HepG2 (cell line): ENCODE measurements at regions not wholly inside any gene's neighbourhood (a gene's known extent, or its start where the extent isn't known, plus 50 kb on each side); places are given as distances from the start of the nearest gene placed in this dataset.

Source experiments
- CHD2 ChIP-seq: IDR thresholded peaks from 2 replicates; pipeline ENCODE4 v1.6.1; 2011; ENCODE audit warnings: low read depth, low read length, improper control_type of control experiment
- GMEB1 ChIP-seq: sonication (generic); formaldehyde crosslinking; IDR thresholded peaks from 2 replicates; pipeline ENCODE4 v1.5.1; 2020; ENCODE audit warnings: missing genetic modification reagents, mild to moderate bottlenecking, borderline replicate concordance
- HBP1 ChIP-seq: IDR thresholded peaks from 2 replicates; pipeline ENCODE4 v1.6.1; 2016; ENCODE audit warnings: low read depth, control low read depth
- IKZF4 ChIP-seq: sonication (generic); formaldehyde crosslinking; IDR thresholded peaks from 2 replicates; pipeline ENCODE4 v1.5.1; 2020; ENCODE audit warnings: borderline replicate concordance, mild to moderate bottlenecking, low read depth, missing genetic modification reagents; ENCODE audit errors: not compliant biosample characterization
- IRF2 ChIP-seq: IDR thresholded peaks from 2 replicates; pipeline ENCODE4 v1.6.1; 2018; ENCODE audit warnings: missing genetic modification reagents, missing compliant biosample characterization
- MEIS1 ChIP-seq: sonication (generic); formaldehyde crosslinking; IDR thresholded peaks from 2 replicates; pipeline ENCODE4 v1.9.0; 2021; ENCODE audit warnings: mild to moderate bottlenecking, missing genetic modification reagents, moderate library complexity, borderline replicate concordance
- PHF5A ChIP-seq: IDR thresholded peaks from one replicate; pipeline ENCODE4 v1.6.1; 2018; ENCODE audit warnings: low read depth, missing genetic modification reagents; ENCODE audit not compliant: unreplicated experiment
- SCMH1 ChIP-seq: sonication (generic); formaldehyde crosslinking; IDR thresholded peaks from 2 replicates; pipeline ENCODE4 v1.9.0; 2021; ENCODE audit warnings: missing genetic modification reagents, mild to moderate bottlenecking, borderline replicate concordance
- SP4 ChIP-seq: sonication (generic); formaldehyde crosslinking; IDR thresholded peaks from 2 replicates; pipeline ENCODE4 v1.8.1; 2023; ENCODE audit warnings: mild to moderate bottlenecking, missing genetic modification reagents
- SRF ChIP-seq: IDR thresholded peaks from 2 replicates; pipeline ENCODE4 v1.6.1; 2011; ENCODE audit warnings: mild to moderate bottlenecking, low read depth, low read length, moderate library complexity
- STAG1 ChIP-seq: sonication (generic); formaldehyde crosslinking; IDR thresholded peaks from 2 replicates; pipeline ENCODE4 v1.4.0; 2020; ENCODE audit warnings: missing genetic modification reagents
- TRIM22 ChIP-seq: fragments of 450-650 bp; IDR thresholded peaks from 2 replicates; pipeline ENCODE4 v1.6.1; 2017
- ZFP90 ChIP-seq: sonication (generic); formaldehyde crosslinking; IDR thresholded peaks from 2 replicates; pipeline ENCODE4 v1.8.0; 2022; ENCODE audit warnings: missing genetic modification reagents, mild to moderate bottlenecking, inconsistent platforms, borderline replicate concordance
- ZNF138 ChIP-seq: sonication (generic); formaldehyde crosslinking; IDR thresholded peaks from 2 replicates; pipeline ENCODE4 v1.5.0; 2020; ENCODE audit warnings: mild to moderate bottlenecking, low read depth, missing genetic modification reagents
- ZNF142 ChIP-seq: sonication (generic); formaldehyde crosslinking; IDR thresholded peaks from 2 replicates; pipeline ENCODE4 v1.4.0; 2020; ENCODE audit warnings: missing genetic modification reagents
- ZNF225 ChIP-seq: sonication (generic); formaldehyde crosslinking; IDR thresholded peaks from 2 replicates; pipeline ENCODE4 v1.4.0; 2020; ENCODE audit warnings: mild to moderate bottlenecking, missing genetic modification reagents
- ZNF549 ChIP-seq: sonication (generic); formaldehyde crosslinking; IDR thresholded peaks from 2 replicates; pipeline ENCODE4 v1.5.0; 2020; ENCODE audit warnings: missing genetic modification reagents
- ZNF615 ChIP-seq: sonication (generic); formaldehyde crosslinking; IDR thresholded peaks from 2 replicates; pipeline ENCODE4 v1.5.0; 2020; ENCODE audit warnings: mild to moderate bottlenecking, missing genetic modification reagents, borderline replicate concordance
- ZSCAN29 ChIP-seq: sonication (generic); formaldehyde crosslinking; conservative IDR thresholded peaks from 2 replicates; pipeline ENCODE4 v1.4.0; 2020; ENCODE audit warnings: mild to moderate bottlenecking, missing genetic modification reagents
- TF ChIP-seq, protein P1 (sequence below): sonication (generic); formaldehyde crosslinking; IDR thresholded peaks from 2 replicates; pipeline ENCODE4 v1.8.0; 2023; ENCODE audit warnings: mild to moderate bottlenecking, missing genetic modification reagents

GRCh38 chr18:1270081-1270480 is 365.4 kb downstream of the ADCYAP1 start (continued):
- TF ChIP-seq GMEB1 (CRISPR knock-in tag) (no peak), ZNF549 (no peak), STAG1 (CRISPR knock-in tag) (no peak), TRIM22 (no peak), IKZF4 (CRISPR knock-in tag) (no peak), ZSCAN29 (CRISPR knock-in tag) (no peak), ZNF142 (CRISPR knock-in tag) (no peak), ZNF225 (no peak), ZFP90 (no peak), PHF5A (CRISPR knock-in tag) (no peak), ZNF615 (CRISPR knock-in tag) (no peak), IRF2 (CRISPR knock-in tag) (no peak), HBP1 (CRISPR knock-in tag) (no peak), SRF (no peak), SP4 (CRISPR knock-in tag) (no peak), ZNF138 (CRISPR knock-in tag) (no peak), SCMH1 (CRISPR knock-in tag) (no peak), CHD2 (no peak), MEIS1 (CRISPR knock-in tag) (no peak)
- TF ChIP-seq, protein P1, sequence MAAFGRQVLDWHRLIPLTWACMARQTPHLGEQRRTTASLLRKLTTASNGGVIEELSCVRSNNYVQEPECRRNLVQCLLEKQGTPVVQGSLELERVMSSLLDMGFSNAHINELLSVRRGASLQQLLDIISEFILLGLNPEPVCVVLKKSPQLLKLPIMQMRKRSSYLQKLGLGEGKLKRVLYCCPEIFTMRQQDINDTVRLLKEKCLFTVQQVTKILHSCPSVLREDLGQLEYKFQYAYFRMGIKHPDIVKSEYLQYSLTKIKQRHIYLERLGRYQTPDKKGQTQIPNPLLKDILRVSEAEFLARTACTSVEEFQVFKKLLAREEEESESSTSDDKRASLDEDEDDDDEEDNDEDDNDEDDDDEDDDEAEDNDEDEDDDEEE, result no peak
